GM18505 (cell line): ENCODE measurements at regions not wholly inside any gene's neighbourhood (a gene's known extent, or its start where the extent isn't known, plus 50 kb on each side); places are given as distances from the start of the nearest gene placed in this dataset.

Source experiments
- ATAC-seq: cut with Tn5 transposase; IDR thresholded peaks from one replicate; pipeline ENCODE4 v1.9.1; 2021; ENCODE audit not compliant: unreplicated experiment
- POLR2A ChIP-seq: IDR thresholded peaks from 4 replicates; pipeline ENCODE4 v1.6.1; 2011; ENCODE audit warnings: borderline replicate concordance; ENCODE audit not compliant: insufficient read depth, insufficient read length; ENCODE audit errors: extremely low read depth

- no peak for ATAC-seq
These were observed 98.0 kb upstream of the ZNF608 start for GRCh38 chr5:124844371-124844920.

GRCh38 chr5:124847907-124848306, 101.5 kb upstream of the ZNF608 start:
- ATAC-seq = no peak
- TF ChIP-seq POLR2A = no peak

More at GRCh38 chr5:124844371-124844920, 98.0 kb upstream of the ZNF608 start:
- no peak for TF ChIP-seq POLR2A

DNA sequence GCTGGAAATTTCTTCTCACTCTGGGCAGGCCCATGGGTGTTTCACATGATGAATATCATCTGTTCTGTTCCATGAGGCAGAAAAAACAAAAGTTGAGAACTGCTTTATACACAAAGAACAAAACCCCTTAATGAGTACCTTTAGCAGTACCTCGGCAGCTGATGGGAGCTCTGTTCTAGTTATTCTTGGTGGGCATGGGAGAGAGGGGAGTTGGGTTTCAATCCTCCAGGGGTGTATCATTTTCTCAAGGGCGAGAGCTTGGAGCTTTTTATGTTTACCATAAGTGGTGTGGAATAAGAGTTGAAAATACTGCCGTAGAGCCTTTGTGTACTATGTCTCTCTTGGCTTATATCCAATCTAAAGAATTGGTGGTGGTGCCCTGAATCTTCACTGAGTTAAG, 103.3 kb upstream of the ZNF608 start:
- no peak for ATAC-seq
- TF ChIP-seq POLR2A = no peak

- no peak for TF ChIP-seq POLR2A
- ATAC-seq = no peak
These were observed 110.3 kb upstream of the ZNF608 start for GRCh38 chr5:124856726-124857125.

DNA sequence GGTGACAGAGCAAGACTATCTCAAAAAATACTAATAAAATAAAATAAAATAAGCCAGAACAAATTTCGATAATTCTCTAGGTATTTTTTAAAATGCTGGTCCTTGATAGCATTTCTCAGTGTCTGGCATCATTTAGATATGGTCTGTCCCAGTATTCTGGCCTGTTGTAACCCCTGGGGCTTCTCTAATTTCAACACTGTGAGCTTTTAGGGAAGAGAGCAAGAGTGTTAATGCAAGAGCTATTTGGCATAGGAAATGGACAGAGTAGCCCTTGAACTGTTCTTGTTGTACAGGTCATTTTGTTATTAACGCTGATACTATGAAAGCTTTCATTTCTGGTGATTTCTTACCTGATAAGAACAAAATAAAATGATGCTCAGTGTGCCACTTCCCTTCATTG, 112.2 kb upstream of the ZNF608 start:
- no peak for TF ChIP-seq POLR2A
- ATAC-seq = no peak

DNA sequence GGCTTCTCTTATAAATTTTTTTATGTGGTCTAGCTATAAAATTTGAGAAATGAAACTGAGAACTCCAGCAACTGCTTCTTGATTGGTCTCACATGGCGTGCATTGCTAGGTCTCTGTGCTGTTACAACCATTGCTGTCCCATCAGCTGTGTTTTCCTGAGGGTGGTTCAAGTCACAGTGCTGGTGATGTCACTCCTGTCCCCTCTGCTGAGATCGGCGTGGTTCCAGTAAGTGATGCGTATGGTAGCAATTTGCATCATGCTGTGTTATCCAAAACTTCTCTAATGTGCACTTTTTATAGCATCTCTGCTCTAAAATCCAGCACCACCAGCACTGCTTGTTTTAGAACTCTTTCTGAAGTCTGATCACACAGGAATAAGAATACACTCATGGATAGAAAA, 112.6 kb upstream of the ZNF608 start:
- no peak for ATAC-seq
- TF ChIP-seq POLR2A = no peak

DNA sequence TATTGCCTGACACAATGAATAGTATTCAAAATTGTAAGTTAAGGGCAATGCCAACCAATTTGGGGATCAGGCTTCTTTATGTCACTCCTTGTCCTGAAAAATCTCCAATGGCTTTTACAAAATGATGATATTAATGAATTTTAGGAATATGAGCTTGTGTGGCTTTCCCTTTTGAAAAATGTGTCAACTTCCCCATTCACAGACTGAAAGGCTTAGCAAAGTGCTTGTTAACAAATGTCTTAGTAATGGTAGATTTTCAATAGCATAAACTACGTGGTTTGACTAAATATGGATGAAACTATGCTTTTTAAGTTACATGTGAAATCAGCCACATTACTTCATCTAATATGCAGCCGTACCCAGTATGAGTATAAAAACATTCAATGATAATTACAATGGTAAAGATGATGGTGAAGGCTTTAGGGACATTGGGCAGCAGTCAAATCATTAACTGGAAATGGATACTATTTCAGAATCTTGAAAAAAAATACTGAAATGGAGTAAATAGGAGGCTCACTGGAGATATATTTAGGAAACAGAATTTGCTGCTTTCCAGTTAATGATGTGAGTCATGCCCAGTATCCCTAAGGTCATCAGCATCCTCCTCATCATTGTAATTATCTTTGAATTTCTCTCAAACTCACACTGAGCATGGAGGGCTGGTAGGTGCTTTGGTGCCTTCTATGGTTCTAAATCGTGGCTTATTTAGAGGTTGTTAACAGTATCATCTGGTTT, 113.3 kb upstream of the ZNF608 start:
- no peak for TF ChIP-seq POLR2A
- no peak for ATAC-seq

DNA sequence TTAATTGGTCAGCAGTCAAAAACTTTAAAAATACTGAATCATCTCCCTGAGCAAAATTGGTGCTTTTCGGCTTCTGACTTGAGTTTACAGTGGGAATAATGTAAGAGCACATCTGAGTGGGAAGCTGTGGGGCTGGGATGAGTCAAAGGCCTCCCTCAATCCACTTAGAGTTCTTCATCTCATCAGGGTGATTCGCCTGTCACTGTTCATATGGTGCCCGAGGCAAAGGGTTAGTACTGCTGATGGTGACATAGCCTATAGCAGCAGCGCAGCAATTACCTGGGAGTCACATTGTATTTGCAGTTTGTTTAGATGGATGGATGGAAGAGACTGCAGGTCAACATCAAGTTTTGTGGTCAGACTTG, 113.8 kb upstream of the ZNF608 start:
- TF ChIP-seq POLR2A = no peak
- ATAC-seq = no peak

DNA sequence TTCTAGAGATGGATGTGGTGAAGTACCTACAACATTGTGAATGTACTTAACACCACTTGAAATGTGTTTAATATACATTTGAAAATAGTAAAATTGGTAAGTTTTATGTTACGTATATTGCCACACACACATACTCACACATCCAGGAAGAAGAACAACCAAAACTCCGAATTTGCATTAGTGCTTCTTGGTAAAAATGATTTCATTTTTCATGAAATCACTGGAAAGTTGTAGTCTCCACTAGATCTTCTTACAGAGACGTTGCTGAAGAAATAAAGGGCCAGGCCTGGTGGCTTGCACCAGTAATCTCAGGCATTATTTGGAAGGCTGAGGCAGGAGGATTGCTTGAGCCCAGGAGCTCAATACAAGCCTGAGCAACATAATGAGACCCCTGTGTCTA, 118.6 kb upstream of the ZNF608 start:
- no peak for ATAC-seq
- no peak for TF ChIP-seq POLR2A

DNA sequence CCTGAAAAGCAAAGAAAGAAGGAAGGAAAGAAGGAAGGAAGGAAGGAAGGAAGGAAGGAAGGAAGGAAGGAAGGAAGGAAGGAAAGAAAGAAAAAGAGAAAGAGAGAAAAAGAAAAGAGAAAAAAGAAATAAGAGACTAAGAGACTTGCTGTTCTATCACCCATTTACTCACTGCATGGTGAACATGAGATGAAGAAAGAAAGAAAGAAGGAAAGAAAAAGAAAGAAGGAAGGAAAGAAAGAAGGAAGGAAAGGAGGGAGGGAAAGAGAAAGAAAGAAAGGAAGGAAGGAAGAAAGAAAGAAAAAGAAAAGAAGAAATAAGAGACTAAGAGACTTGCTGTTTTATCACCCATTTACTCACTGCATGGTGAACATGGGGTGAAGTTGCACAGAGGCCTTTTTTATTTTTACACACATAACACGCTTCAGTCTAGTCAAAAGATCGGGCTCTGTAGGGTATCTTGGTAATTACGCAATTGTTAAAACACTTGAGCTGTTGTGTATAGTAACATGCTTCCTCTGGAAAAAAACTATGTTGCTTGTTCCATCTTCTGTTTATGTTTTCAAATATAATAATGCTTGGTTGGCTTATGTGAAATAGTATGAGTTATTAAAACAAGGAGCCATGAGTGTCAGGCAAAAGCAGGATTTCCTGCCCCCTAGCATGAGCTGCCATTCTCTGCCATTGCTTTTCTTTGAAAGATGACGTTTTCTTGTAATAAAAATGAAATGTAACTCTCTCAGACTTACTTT, 119.3 kb upstream of the ZNF608 start:
- TF ChIP-seq POLR2A = no peak
- ATAC-seq = no peak

- no peak for ATAC-seq
- no peak for TF ChIP-seq POLR2A
These were observed 120.1 kb upstream of the ZNF608 start for GRCh38 chr5:124866355-124867136.

GRCh38 chr5:124867137-124867704, 120.8 kb upstream of the ZNF608 start:
- no peak for ATAC-seq
- TF ChIP-seq POLR2A = no peak

DNA sequence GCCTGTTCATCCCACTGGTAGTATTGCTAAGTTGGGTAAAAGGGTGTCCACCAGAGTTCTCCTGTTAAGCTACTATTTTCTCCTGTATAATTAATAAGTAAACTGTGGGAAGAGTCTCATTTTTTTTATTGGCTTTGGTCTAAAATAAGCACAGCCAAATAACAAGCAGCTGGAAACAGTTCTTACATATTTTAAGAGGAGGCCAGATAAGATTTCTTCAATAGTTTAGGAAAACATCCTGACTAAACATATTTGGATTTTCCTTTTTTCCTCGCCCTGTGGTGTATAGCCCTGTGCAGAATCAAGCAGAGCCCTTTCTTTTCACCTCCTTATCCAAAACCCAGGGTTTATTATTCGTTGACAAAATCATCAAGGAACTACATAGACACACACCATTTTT, 122.2 kb upstream of the ZNF608 start:
- no peak for ATAC-seq

More for the DNA sequence above, 122.2 kb upstream of the ZNF608 start:
- TF ChIP-seq POLR2A = no peak
